ENCODE measurements at regions not wholly inside any gene's neighbourhood (a gene's known extent, or its start where the extent isn't known, plus 50 kb on each side); places are given as distances from the start of the nearest gene placed in this dataset.

GRCh38 chr13:55887561-55887960, 1253.2 kb upstream of the PRR20A start:
- DNase-seq (ENCODE audit: low read depth in 2 of 2) = no peak
- TF ChIP-seq, protein P1, sequence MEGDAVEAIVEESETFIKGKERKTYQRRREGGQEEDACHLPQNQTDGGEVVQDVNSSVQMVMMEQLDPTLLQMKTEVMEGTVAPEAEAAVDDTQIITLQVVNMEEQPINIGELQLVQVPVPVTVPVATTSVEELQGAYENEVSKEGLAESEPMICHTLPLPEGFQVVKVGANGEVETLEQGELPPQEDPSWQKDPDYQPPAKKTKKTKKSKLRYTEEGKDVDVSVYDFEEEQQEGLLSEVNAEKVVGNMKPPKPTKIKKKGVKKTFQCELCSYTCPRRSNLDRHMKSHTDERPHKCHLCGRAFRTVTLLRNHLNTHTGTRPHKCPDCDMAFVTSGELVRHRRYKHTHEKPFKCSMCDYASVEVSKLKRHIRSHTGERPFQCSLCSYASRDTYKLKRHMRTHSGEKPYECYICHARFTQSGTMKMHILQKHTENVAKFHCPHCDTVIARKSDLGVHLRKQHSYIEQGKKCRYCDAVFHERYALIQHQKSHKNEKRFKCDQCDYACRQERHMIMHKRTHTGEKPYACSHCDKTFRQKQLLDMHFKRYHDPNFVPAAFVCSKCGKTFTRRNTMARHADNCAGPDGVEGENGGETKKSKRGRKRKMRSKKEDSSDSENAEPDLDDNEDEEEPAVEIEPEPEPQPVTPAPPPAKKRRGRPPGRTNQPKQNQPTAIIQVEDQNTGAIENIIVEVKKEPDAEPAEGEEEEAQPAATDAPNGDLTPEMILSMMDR (IDR thresholded peaks at IDR 0.05; ENCODE audit: low read depth, low read length) = no peak
- H3K4me3 ChIP-seq (replicated peaks in 1 of 2; ENCODE audit: low read depth in 2 of 2, low read length in 2 of 2) = no peak overlapping the region

DNA sequence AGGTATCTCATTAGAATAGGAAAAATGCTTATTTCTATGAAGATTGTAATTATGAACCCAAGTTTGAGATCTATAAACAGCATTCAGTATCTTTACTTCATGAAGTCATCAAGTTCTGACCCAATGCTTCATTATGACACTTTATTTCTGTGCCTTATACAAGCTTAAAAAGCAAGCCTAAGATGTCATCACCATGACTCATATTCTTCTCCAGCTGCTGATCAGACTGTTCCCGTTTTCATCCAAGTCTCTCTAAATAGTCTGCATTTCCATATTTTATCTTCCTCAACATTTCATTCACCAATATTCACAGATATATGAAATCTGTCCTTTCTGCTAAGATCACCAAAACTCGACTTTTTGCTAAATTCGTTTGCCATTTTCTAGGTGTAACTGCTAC, 1247.2 kb upstream of the PRR20A start:
- no peak overlapping the region for H3K4me3 ChIP-seq (replicated peaks in 1 of 2; ENCODE audit: low read depth in 2 of 2, low read length in 2 of 2)
- TF ChIP-seq, protein P1 (IDR thresholded peaks at IDR 0.05; ENCODE audit: low read depth, low read length) = no peak
- no peak for DNase-seq (ENCODE audit: low read depth in 2 of 2)

- TF ChIP-seq, protein P1 (IDR thresholded peaks at IDR 0.05; ENCODE audit: low read depth, low read length) = no peak
- H3K4me3 ChIP-seq (replicated peaks in 1 of 2; ENCODE audit: low read depth in 2 of 2, low read length in 2 of 2) = no peak overlapping the region
These were observed 1203.5 kb upstream of the PRR20A start for GRCh38 chr13:55937180-55937579.

GRCh38 chr13:55948175-55948574, 1192.5 kb upstream of the PRR20A start:
- TF ChIP-seq, protein P1 (IDR thresholded peaks at IDR 0.05; ENCODE audit: low read depth, low read length) = no peak
- H3K4me3 ChIP-seq (replicated peaks in 1 of 2; ENCODE audit: low read depth in 2 of 2, low read length in 2 of 2) = no peak overlapping the region
- DNase-seq (ENCODE audit: low read depth in 2 of 2) = no peak

More at GRCh38 chr13:55937180-55937579, 1203.5 kb upstream of the PRR20A start:
- DNase-seq (ENCODE audit: low read depth in 2 of 2) = no peak

DNA sequence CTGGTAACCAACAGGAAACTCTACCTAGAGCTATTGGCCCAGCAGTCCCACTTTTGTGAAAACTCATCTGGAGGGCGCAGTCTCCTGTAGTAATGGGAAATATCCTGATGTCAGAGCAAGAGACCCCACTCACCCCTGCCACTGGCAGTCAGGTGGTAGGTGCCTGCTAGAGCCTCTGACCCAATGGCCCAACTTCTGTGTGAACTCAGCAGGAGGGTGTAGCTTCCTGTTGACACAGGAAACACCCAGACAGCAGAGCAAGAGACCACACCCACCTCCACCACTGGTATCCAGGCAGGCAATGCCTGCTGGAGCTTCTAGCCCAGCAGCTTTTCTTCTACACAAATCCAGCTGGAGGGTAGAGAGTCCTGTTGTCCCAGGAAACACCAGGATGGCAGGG, 1176.8 kb upstream of the PRR20A start:
- no peak for DNase-seq (ENCODE audit: low read depth in 2 of 2)
- TF ChIP-seq, protein P1 (IDR thresholded peaks at IDR 0.05; ENCODE audit: low read depth, low read length) = no peak
- H3K4me3 ChIP-seq (replicated peaks in 1 of 2; ENCODE audit: low read depth in 2 of 2, low read length in 2 of 2) = no peak overlapping the region

DNA sequence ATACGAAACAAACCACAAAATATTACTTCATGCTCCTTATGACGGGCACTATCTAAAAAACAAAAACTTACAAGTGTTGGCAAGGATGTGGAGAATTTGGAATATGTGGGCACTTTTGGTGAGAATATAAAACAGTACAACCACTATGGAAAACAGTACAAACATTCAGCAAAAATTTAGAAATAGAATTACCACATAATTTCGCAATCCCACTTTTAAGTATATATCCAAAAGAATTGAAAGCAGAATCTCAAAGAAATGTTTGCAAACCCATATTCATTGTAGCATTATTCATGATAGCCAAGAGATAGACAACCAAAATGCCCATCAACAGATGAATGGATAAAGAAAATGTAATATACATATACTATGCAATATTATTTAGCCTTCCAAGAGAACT, 1173.7 kb upstream of the PRR20A start:
- no peak for DNase-seq (ENCODE audit: low read depth in 2 of 2)
- TF ChIP-seq, protein P1 (IDR thresholded peaks at IDR 0.05; ENCODE audit: low read depth, low read length) = no peak
- H3K4me3 ChIP-seq (replicated peaks in 1 of 2; ENCODE audit: low read depth in 2 of 2, low read length in 2 of 2) = no peak overlapping the region

- TF ChIP-seq, protein P1 (IDR thresholded peaks at IDR 0.05; ENCODE audit: low read depth, low read length) = no peak
- no peak for DNase-seq (ENCODE audit: low read depth in 2 of 2)
- no peak overlapping the region for H3K4me3 ChIP-seq (replicated peaks in 1 of 2; ENCODE audit: low read depth in 2 of 2, low read length in 2 of 2)
These were observed 1163.3 kb upstream of the PRR20A start for GRCh38 chr13:55977436-55977835.

All from cardiac fibroblast (primary cell).